ENCODE measurements at regions not wholly inside any gene's neighbourhood (a gene's known extent, or its start where the extent isn't known, plus 50 kb on each side); places are given as distances from the start of the nearest gene placed in this dataset.

GRCh38 chr1:213670692-213671023 lies 317.1 kb upstream of the PROX1 start:
- no peak for TF ChIP-seq CTCF (IDR thresholded peaks at IDR 0.05; ENCODE audit: low read depth, low read length)
- no peak overlapping the region for H3K4me3 ChIP-seq (ENCODE audit: low read depth, low read length)
- in situ Hi-C loops (cut with HindIII; ENCODE audit: low sequenced_read_pairs), result no loop called here
- no peak for DNase-seq (ENCODE audit: low read depth, low spot score)

- H3K4me3 ChIP-seq (ENCODE audit: low read depth, low read length), result no peak overlapping the region
- no peak for TF ChIP-seq CTCF (IDR thresholded peaks at IDR 0.05; ENCODE audit: low read depth, low read length)
- no peak for DNase-seq (ENCODE audit: low read depth, low spot score)
- in situ Hi-C loops (cut with HindIII; ENCODE audit: low sequenced_read_pairs), result no loop called here
Observed at GRCh38 chr1:213675043-213675442, 312.7 kb upstream of the PROX1 start.

GRCh38 chr1:213676736-213677135 lies 311.0 kb upstream of the PROX1 start:
- no peak overlapping the region for H3K4me3 ChIP-seq (ENCODE audit: low read depth, low read length)
- no peak for DNase-seq (ENCODE audit: low read depth, low spot score)
- TF ChIP-seq CTCF (IDR thresholded peaks at IDR 0.05; ENCODE audit: low read depth, low read length), result no peak
- in situ Hi-C loops (cut with HindIII; ENCODE audit: low sequenced_read_pairs), result no loop called here

- TF ChIP-seq CTCF (IDR thresholded peaks at IDR 0.05; ENCODE audit: low read depth, low read length), result no peak
- H3K4me3 ChIP-seq (ENCODE audit: low read depth, low read length), result no peak overlapping the region
- in situ Hi-C loops (cut with HindIII; ENCODE audit: low sequenced_read_pairs), result no loop called here
- DNase-seq (ENCODE audit: low read depth, low spot score), result no peak
Observed at GRCh38 chr1:213678348-213678747, 309.4 kb upstream of the PROX1 start.

GRCh38 chr1:213678753-213679152 lies 309.0 kb upstream of the PROX1 start:
- no peak overlapping the region for H3K4me3 ChIP-seq (ENCODE audit: low read depth, low read length)
- no peak for DNase-seq (ENCODE audit: low read depth, low spot score)
- in situ Hi-C loops (cut with HindIII; ENCODE audit: low sequenced_read_pairs), result no loop called here
- no peak for TF ChIP-seq CTCF (IDR thresholded peaks at IDR 0.05; ENCODE audit: low read depth, low read length)

GRCh38 chr1:213679153-213679552 lies 308.6 kb upstream of the PROX1 start:
- DNase-seq (ENCODE audit: low read depth, low spot score), result no peak
- in situ Hi-C loops (cut with HindIII; ENCODE audit: low sequenced_read_pairs), result no loop called here
- H3K4me3 ChIP-seq (ENCODE audit: low read depth, low read length), result no peak overlapping the region
- TF ChIP-seq CTCF (IDR thresholded peaks at IDR 0.05; ENCODE audit: low read depth, low read length), result no peak

- no peak for TF ChIP-seq CTCF (IDR thresholded peaks at IDR 0.05; ENCODE audit: low read depth, low read length)
- H3K4me3 ChIP-seq (ENCODE audit: low read depth, low read length), result no peak overlapping the region
- in situ Hi-C loops (cut with HindIII; ENCODE audit: low sequenced_read_pairs), result no loop called here
- DNase-seq (ENCODE audit: low read depth, low spot score), result no peak
Observed at GRCh38 chr1:213680677-213681325, 307.0 kb upstream of the PROX1 start.
